HFF-Myc (cell line): ENCODE measurements at regions not wholly inside any gene's neighbourhood (a gene's known extent, or its start where the extent isn't known, plus 50 kb on each side); places are given as distances from the start of the nearest gene placed in this dataset.

ENCODE experiments used
- DNase-seq: peaks from one replicate; pipeline ENCODE4 v3.0.0-alpha.2; 2011; ENCODE audit warnings: low read depth; ENCODE audit errors: extremely low read depth
- H3K4me3 ChIP-seq: replicated peaks from 2 replicates; pipeline ENCODE4 v1.5.1; 2011; ENCODE audit warnings: low read depth, mild to moderate bottlenecking, control low read depth, low read length
- TF ChIP-seq, protein P1 (sequence below): IDR thresholded peaks from 2 replicates; pipeline ENCODE4 v1.5.1; 2012; ENCODE audit warnings: mild to moderate bottlenecking, low read depth, low read length, control low read depth; ENCODE audit errors: missing control alignments

- TF ChIP-seq, protein P1, sequence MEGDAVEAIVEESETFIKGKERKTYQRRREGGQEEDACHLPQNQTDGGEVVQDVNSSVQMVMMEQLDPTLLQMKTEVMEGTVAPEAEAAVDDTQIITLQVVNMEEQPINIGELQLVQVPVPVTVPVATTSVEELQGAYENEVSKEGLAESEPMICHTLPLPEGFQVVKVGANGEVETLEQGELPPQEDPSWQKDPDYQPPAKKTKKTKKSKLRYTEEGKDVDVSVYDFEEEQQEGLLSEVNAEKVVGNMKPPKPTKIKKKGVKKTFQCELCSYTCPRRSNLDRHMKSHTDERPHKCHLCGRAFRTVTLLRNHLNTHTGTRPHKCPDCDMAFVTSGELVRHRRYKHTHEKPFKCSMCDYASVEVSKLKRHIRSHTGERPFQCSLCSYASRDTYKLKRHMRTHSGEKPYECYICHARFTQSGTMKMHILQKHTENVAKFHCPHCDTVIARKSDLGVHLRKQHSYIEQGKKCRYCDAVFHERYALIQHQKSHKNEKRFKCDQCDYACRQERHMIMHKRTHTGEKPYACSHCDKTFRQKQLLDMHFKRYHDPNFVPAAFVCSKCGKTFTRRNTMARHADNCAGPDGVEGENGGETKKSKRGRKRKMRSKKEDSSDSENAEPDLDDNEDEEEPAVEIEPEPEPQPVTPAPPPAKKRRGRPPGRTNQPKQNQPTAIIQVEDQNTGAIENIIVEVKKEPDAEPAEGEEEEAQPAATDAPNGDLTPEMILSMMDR, result no peak
Observed at GRCh38 chr2:152910970-152911369, 192.6 kb downstream of the ARL6IP6 start.

DNA sequence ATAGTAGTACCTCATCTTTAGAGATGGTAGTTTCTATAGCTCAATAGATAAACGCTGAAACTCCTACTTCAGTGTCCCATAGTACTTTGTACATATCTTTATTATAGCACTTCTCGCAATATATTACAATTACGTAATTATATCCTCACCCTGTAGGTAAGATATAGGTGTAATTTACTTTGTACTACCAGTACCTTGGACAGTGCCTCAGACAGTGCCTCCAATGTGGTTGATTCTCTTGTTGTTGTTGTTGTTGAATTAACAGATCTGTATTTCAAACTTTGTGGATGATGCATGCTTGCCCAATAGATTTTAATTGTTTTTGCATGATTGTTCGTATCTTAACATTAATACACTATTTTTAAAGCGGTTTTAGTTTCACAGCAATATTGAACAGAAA is 188.6 kb downstream of the ARL6IP6 start:
- no peak overlapping the region for H3K4me3 ChIP-seq
- TF ChIP-seq, protein P1, result no peak
- DNase-seq, result no peak

More at GRCh38 chr2:152910970-152911369, 192.6 kb downstream of the ARL6IP6 start:
- DNase-seq, result no peak
- no peak overlapping the region for H3K4me3 ChIP-seq

- DNase-seq, result no peak
Observed at GRCh38 chr2:152894051-152894450, 175.6 kb downstream of the ARL6IP6 start.

DNA sequence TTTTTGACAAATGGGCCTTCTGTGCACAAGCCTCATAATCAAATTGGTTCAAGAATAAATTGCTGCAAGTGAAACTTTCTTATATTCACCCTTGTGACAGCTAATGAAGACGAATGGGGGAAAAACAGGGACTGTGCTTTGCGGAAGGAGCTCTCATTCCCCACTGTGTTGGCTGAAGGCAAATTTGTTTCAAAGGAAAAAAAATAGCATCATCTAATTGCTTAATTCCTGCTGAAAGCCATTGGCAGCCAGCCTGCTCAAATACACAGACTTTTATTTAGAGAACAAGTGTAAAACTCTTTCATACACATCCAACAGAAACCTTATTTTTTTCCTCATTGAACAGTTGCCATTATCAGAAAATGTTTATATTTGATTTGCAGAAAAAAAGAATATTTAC is 172.3 kb downstream of the ARL6IP6 start:
- TF ChIP-seq, protein P1, result no peak
- no peak overlapping the region for H3K4me3 ChIP-seq
- DNase-seq, result no peak

More at GRCh38 chr2:152894051-152894450, 175.6 kb downstream of the ARL6IP6 start:
- TF ChIP-seq, protein P1, result no peak
- H3K4me3 ChIP-seq, result no peak overlapping the region

DNA sequence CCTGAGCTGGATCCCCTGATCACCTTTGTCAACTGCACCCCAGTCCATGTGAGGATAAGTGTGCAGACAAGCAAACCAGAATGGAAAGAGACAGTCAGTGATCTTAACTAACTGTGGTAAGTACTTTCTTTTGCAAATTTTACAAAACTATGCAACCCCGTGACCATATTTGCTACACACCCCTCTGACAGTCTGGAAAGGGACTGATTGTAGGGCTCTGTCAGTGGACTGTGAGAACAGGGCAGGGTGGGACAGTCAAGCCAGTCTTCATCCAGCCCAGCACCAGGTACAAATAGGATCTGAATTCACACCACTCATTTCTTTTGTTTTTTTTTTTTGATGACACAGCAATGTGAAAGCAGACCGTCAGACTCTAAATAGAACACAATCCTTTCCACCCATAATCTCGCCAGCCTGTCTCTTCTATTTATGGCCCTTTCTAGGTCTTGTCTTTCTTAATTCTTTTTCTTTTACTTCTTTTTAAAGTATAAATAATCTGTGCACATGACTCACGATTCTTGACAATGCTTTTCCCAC is 165.6 kb downstream of the ARL6IP6 start:
- H3K4me3 ChIP-seq, result no peak overlapping the region
- DNase-seq, result no peak
- TF ChIP-seq, protein P1, result no peak

DNA sequence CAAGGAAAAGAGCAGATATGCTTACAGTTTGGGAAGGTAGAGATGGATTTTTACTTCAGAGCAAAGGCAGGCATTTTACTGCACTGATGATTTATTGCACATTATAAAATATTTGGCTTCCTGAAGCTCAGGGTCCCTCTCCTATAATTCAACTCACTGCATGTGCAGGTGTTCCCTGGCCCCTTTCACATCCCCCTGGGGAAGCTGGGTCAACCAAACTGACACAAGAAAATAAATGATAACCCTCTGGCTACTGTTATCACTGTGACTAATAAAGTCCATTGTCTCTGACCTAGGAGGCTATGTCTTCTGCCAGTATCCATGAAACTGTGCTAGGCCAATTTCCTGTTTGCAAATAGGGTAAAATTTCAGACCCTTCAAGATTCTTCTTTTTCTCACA is 163.1 kb downstream of the ARL6IP6 start:
- no peak overlapping the region for H3K4me3 ChIP-seq
- DNase-seq, result no peak
- TF ChIP-seq, protein P1, result no peak

DNA sequence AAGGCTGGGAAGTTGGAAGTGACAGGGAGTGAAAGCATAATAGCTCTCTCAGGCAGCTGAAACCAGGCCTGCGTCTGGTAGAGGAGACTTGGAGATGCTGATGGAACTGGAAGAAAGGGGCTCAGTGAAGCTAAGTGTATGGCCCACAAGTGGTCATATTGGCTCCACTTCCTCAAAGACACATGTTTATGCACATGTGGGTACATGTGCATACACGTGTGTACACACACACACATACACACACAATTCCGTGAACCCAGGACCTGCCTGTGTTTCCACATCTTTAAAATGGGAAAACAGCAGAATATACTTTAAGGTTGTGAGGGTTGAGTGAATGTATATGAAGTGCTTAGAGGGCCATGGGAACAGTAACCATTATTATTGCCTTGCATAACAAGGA is 160.9 kb downstream of the ARL6IP6 start:
- TF ChIP-seq, protein P1, result no peak
- no peak for DNase-seq

More for the DNA sequence above, 160.9 kb downstream of the ARL6IP6 start:
- H3K4me3 ChIP-seq, result no peak overlapping the region
